CD4-positive, alpha-beta T cell (primary cell): ENCODE measurements at regions not wholly inside any gene's neighbourhood (a gene's known extent, or its start where the extent isn't known, plus 50 kb on each side); places are given as distances from the start of the nearest gene placed in this dataset.

Experiments used
- ATAC-seq: fragments of 200-7000 bp; cut with Tn5 transposase; one replicate; pipeline ENCODE4 v1.10.0; 2022; ENCODE audit warnings: mild to moderate bottlenecking; ENCODE audit not compliant: poor library complexity
- CTCF ChIA-PET: fragments of 350-600 bp; sonication (Branson Sonifier 250); formaldehyde crosslinking; loops from one replicate; lab custom pipeline; 2021; ENCODE audit warnings: antibody characterized with exemption, inconsistent platforms; lab: Charles Lee
- POLR2A ChIA-PET: fragments of 350-600 bp; sonication (Branson Sonifier 250); formaldehyde crosslinking; loops from one replicate; lab custom pipeline; 2021; ENCODE audit warnings: antibody characterized with exemption, inconsistent platforms; lab: Charles Lee
- DNase-seq, 14 experiments: peaks; one replicate each; pipeline ENCODE4 v3.0.0-alpha.2; 2013 to 2020; ENCODE audit warnings: mixed read lengths in 2 of 14
- H3K27ac ChIP-seq, 2 donors: one replicate each; pipeline versions ENCODE4 v1.5.1 to v1.7.0; 2013; ENCODE audit warnings: low read length in 2 of 2, low read depth in 1 of 2, mild to moderate bottlenecking in 1 of 2
- H3K27me3 ChIP-seq, 2 experiments: 1 replicate in 1 of 2; 2 replicates in 1 of 2; pipeline versions ENCODE4 v1.6.1 to v1.7.0; 2013; ENCODE audit warnings: low read length in 2 of 2, control low read depth in 1 of 2, mild to moderate bottlenecking in 1 of 2, moderate library complexity in 1 of 2; ENCODE audit not compliant: insufficient read depth in 2 of 2, control insufficient read depth in 1 of 2
- H3K36me3 ChIP-seq: one replicate; pipeline ENCODE4 v1.6.1; 2013; ENCODE audit warnings: low read length, control low read depth; ENCODE audit not compliant: insufficient read depth
- H3K4me1 ChIP-seq: one replicate; pipeline ENCODE4 v1.6.1; 2013; ENCODE audit warnings: low read length, control low read depth; ENCODE audit not compliant: insufficient read depth
- H3K4me3 ChIP-seq: one replicate; pipeline ENCODE4 v1.5.1; 2013; ENCODE audit warnings: mild to moderate bottlenecking, low read length, moderate library complexity
- H3K9me3 ChIP-seq, 2 experiments: 1 replicate in 1 of 2; 2 replicates in 1 of 2; pipeline versions ENCODE4 v1.6.1 to v1.7.0; 2013; ENCODE audit warnings: low read length in 2 of 2, mild to moderate bottlenecking in 2 of 2, control low read depth in 1 of 2, moderate library complexity in 1 of 2; ENCODE audit not compliant: control insufficient read depth in 1 of 2, insufficient read depth in 1 of 2
- H3K27ac Mint-ChIP-seq: one replicate; pipeline ENCODE4 v1.8.0; 2020; ENCODE audit warnings: mixed read lengths
- H3K27me3 Mint-ChIP-seq: one replicate; pipeline ENCODE4 v1.8.0; 2021; ENCODE audit warnings: mixed read lengths
- H3K36me3 Mint-ChIP-seq: one replicate; pipeline ENCODE4 v1.8.0; 2021; ENCODE audit warnings: low read depth, mixed read lengths
- H3K4me1 Mint-ChIP-seq: one replicate; pipeline ENCODE4 v1.8.0; 2021; ENCODE audit warnings: low read depth, mixed read lengths
- H3K4me3 Mint-ChIP-seq: one replicate; pipeline ENCODE4 v1.8.0; 2020; ENCODE audit warnings: mild to moderate bottlenecking, mixed read lengths
- H3K9me3 Mint-ChIP-seq: one replicate; pipeline ENCODE4 v1.8.0; 2020; ENCODE audit warnings: mixed read lengths
- CTCF ChIP-seq: fragments of 200-600 bp; IDR thresholded peaks from one replicate; pipeline ENCODE4 v1.8.0; 2022; ENCODE audit warnings: antibody characterized with exemption, mild to moderate bottlenecking
- intact Hi-C, 2 experiments: fragments of 100-400 bp; cut with DNase I in 1 of 2; cut with micrococcal nuclease in 1 of 2; formaldehyde crosslinking; loops; one replicate each; pipeline versions ENCODE4 v1.15.1 to v1.9.0; 2023 to 2025; cut with DNase I, micrococcal nuclease

GRCh38 chr6:1170794-1171193 is 141.1 kb upstream of the FOXQ1 start:
- Mint-ChIP-seq H3K9me3 (no peaks in the 10 kb centered on the region), H3K36me3 (no peaks in the 10 kb centered on the region), H3K27me3 (peaks cover 13% of the 10 kb centered on the region), H3K4me1 (no peaks in the 10 kb centered on the region), H3K4me3 (no peak overlapping the region), H3K27ac (no peak overlapping the region)
- TF ChIP-seq CTCF = no peak
- no peaks in the 10 kb centered on the region for H3K4me1 ChIP-seq
- H3K27me3 ChIP-seq = peaks cover 0 to under 1% of the 10 kb centered on the region in 2 experiments
- DNase-seq (no peak), ATAC-seq (no peak)
- H3K4me3 ChIP-seq = no peak overlapping the region
- ChIA-PET CTCF (no interaction called here), POLR2A (no interaction called here)
- no peak overlapping the region for H3K27ac ChIP-seq
- intact Hi-C loops = no loop called here
- H3K36me3 ChIP-seq = no peaks in the 10 kb centered on the region
- H3K9me3 ChIP-seq = peaks cover 0 to 18% of the 10 kb centered on the region in 2 experiments

- H3K36me3 Mint-ChIP-seq = no peaks in the 10 kb centered on the region
- intact Hi-C loops = no loop called here
- no peak for TF ChIP-seq CTCF
- ATAC-seq (no peak), DNase-seq (no peak)
- H3K9me3 Mint-ChIP-seq = no peaks in the 10 kb centered on the region
- no peak overlapping the region for H3K27ac Mint-ChIP-seq
- Histone ChIP-seq H3K36me3 (no peaks in the 10 kb centered on the region), H3K4me1 (no peaks in the 10 kb centered on the region), H3K4me3 (no peak overlapping the region), H3K9me3 (peaks cover 0 to 12% of the 10 kb centered on the region in 2 experiments), H3K27ac (no peak overlapping the region), H3K27me3 (no peaks in the 10 kb centered on the region)
- ChIA-PET POLR2A (no interaction called here), CTCF (no interaction called here)
- H3K27me3 Mint-ChIP-seq = peaks cover 33% of the 10 kb centered on the region
- H3K4me3 Mint-ChIP-seq = no peak overlapping the region
- H3K4me1 Mint-ChIP-seq = no peaks in the 10 kb centered on the region
Measured at GRCh38 chr6:1164600-1164999, 147.3 kb upstream of the FOXQ1 start.

GRCh38 chr6:1163501-1163900 is 148.4 kb upstream of the FOXQ1 start:
- H3K9me3 Mint-ChIP-seq = no peaks in the 10 kb centered on the region
- no peak overlapping the region for H3K27ac Mint-ChIP-seq
- ChIA-PET CTCF (interaction anchor here (1.0 kb wide), 1 partner anchor 11 kb away, joined by 3 read pairs; no protein-coding TSS in a partner anchor), POLR2A (no interaction called here)
- Histone ChIP-seq H3K4me3 (no peak overlapping the region), H3K36me3 (no peaks in the 10 kb centered on the region), H3K4me1 (no peaks in the 10 kb centered on the region), H3K27me3 (no peaks in the 10 kb centered on the region), H3K27ac (no peak overlapping the region), H3K9me3 (peaks cover 0 to 10% of the 10 kb centered on the region in 2 experiments)
- H3K27me3 Mint-ChIP-seq = peaks cover 35% of the 10 kb centered on the region
- intact Hi-C loops = no loop called here
- H3K4me3 Mint-ChIP-seq = no peak overlapping the region
- TF ChIP-seq CTCF = no peak
- H3K4me1 Mint-ChIP-seq = no peaks in the 10 kb centered on the region
- no peaks in the 10 kb centered on the region for H3K36me3 Mint-ChIP-seq
- DNase-seq = no peak
- no peak for ATAC-seq
